ENCODE measurements at regions not wholly inside any gene's neighbourhood (a gene's known extent, or its start where the extent isn't known, plus 50 kb on each side); places are given as distances from the start of the nearest gene placed in this dataset.

- no peak overlapping the region for H3K9ac ChIP-seq (ENCODE audit: low read depth, low read length, poor library complexity, severe bottlenecking)
- no peaks in the 10 kb centered on the region for H3K4me1 ChIP-seq (ENCODE audit: insufficient read depth, low read length, poor library complexity, severe bottlenecking)
- no peak overlapping the region for H3K4me3 ChIP-seq (ENCODE audit: low read length, poor library complexity, severe bottlenecking)
- H2AFZ ChIP-seq (ENCODE audit: low read length), result no peak overlapping the region
- H3K9me3 ChIP-seq (ENCODE audit: insufficient read depth, low read depth, low read length), result no peaks in the 10 kb centered on the region
- H4K20me1 ChIP-seq (ENCODE audit: insufficient read depth, low read length, poor library complexity, severe bottlenecking), result no peaks in the 10 kb centered on the region
- no peaks in the 10 kb centered on the region for H3K36me3 ChIP-seq (ENCODE audit: insufficient read depth, low read length)
- no peaks in the 10 kb centered on the region for H3K9me2 ChIP-seq (replicated peaks; ENCODE audit: low read depth, low read length)
- no peak for TF ChIP-seq EZH2phosphoT487 (IDR thresholded peaks at IDR 0.05; ENCODE audit: borderline replicate concordance)
- TF ChIP-seq CTCF (conservative IDR thresholded peaks at IDR 0.05; ENCODE audit: low read length), result no peak
- H3K27me3 ChIP-seq (ENCODE audit: insufficient read depth, low read length, poor library complexity, severe bottlenecking), result no peaks in the 10 kb centered on the region
- no peaks in the 10 kb centered on the region for H3F3A ChIP-seq (ENCODE audit: low read depth)
- H3K79me2 ChIP-seq (ENCODE audit: insufficient read depth, low read length), result no peaks in the 10 kb centered on the region
- H3K4me2 ChIP-seq (ENCODE audit: low read depth, low read length, poor library complexity, severe bottlenecking), result no peak overlapping the region
Measured at GRCh38 chr1:56438901-56439551, 140.3 kb downstream of the PLPP3 start.

- H3K9me2 ChIP-seq (replicated peaks; ENCODE audit: low read depth, low read length), result no peaks in the 10 kb centered on the region
- H4K20me1 ChIP-seq (ENCODE audit: insufficient read depth, low read length, poor library complexity, severe bottlenecking), result no peaks in the 10 kb centered on the region
- H3K36me3 ChIP-seq (ENCODE audit: insufficient read depth, low read length), result no peaks in the 10 kb centered on the region
- no peak overlapping the region for H3K4me2 ChIP-seq (ENCODE audit: low read depth, low read length, poor library complexity, severe bottlenecking)
- TF ChIP-seq EZH2phosphoT487 (IDR thresholded peaks at IDR 0.05; ENCODE audit: borderline replicate concordance) (no peak), CTCF (conservative IDR thresholded peaks at IDR 0.05; ENCODE audit: low read length) (no peak)
- H3K9ac ChIP-seq (ENCODE audit: low read depth, low read length, poor library complexity, severe bottlenecking), result no peak overlapping the region
- no peak overlapping the region for H2AFZ ChIP-seq (ENCODE audit: low read length)
- H3K9me3 ChIP-seq (ENCODE audit: insufficient read depth, low read depth, low read length), result no peaks in the 10 kb centered on the region
- H3K4me3 ChIP-seq (ENCODE audit: low read length, poor library complexity, severe bottlenecking), result no peak overlapping the region
- no peaks in the 10 kb centered on the region for H3K79me2 ChIP-seq (ENCODE audit: insufficient read depth, low read length)
- no peaks in the 10 kb centered on the region for H3K27me3 ChIP-seq (ENCODE audit: insufficient read depth, low read length, poor library complexity, severe bottlenecking)
- H3F3A ChIP-seq (ENCODE audit: low read depth), result no peaks in the 10 kb centered on the region
- H3K4me1 ChIP-seq (ENCODE audit: insufficient read depth, low read length, poor library complexity, severe bottlenecking), result no peaks in the 10 kb centered on the region
Measured at GRCh38 chr1:56437959-56438358, 141.4 kb downstream of the PLPP3 start.

- H3K27me3 ChIP-seq (ENCODE audit: insufficient read depth, low read length, poor library complexity, severe bottlenecking), result no peaks in the 10 kb centered on the region
- H3K9ac ChIP-seq (ENCODE audit: low read depth, low read length, poor library complexity, severe bottlenecking), result no peak overlapping the region
- no peaks in the 10 kb centered on the region for H3K36me3 ChIP-seq (ENCODE audit: insufficient read depth, low read length)
- no peaks in the 10 kb centered on the region for H3F3A ChIP-seq (ENCODE audit: low read depth)
- no peak overlapping the region for H3K4me2 ChIP-seq (ENCODE audit: low read depth, low read length, poor library complexity, severe bottlenecking)
- H2AFZ ChIP-seq (ENCODE audit: low read length), result no peak overlapping the region
- TF ChIP-seq EZH2phosphoT487 (IDR thresholded peaks at IDR 0.05; ENCODE audit: borderline replicate concordance) (no peak), CTCF (conservative IDR thresholded peaks at IDR 0.05; ENCODE audit: low read length) (no peak)
- H4K20me1 ChIP-seq (ENCODE audit: insufficient read depth, low read length, poor library complexity, severe bottlenecking), result no peaks in the 10 kb centered on the region
- H3K4me3 ChIP-seq (ENCODE audit: low read length, poor library complexity, severe bottlenecking), result no peak overlapping the region
- H3K4me1 ChIP-seq (ENCODE audit: insufficient read depth, low read length, poor library complexity, severe bottlenecking), result no peaks in the 10 kb centered on the region
- no peaks in the 10 kb centered on the region for H3K79me2 ChIP-seq (ENCODE audit: insufficient read depth, low read length)
- H3K9me3 ChIP-seq (ENCODE audit: insufficient read depth, low read depth, low read length), result no peaks in the 10 kb centered on the region
- H3K9me2 ChIP-seq (replicated peaks; ENCODE audit: low read depth, low read length), result no peaks in the 10 kb centered on the region
Measured at GRCh38 chr1:56436912-56437417, 142.4 kb downstream of the PLPP3 start.

All from Loucy (cell line).